CD14-positive monocyte (primary cell): ENCODE measurements at regions not wholly inside any gene's neighbourhood (a gene's known extent, or its start where the extent isn't known, plus 50 kb on each side); places are given as distances from the start of the nearest gene placed in this dataset.

Source experiments
- DNase-seq, 3 donors: peaks; one replicate each; pipeline ENCODE4 v3.0.0-alpha.2; 2011 to 2022
- H2AFZ ChIP-seq: 2 replicates; pipeline ENCODE4 v1.6.0; 2012; ENCODE audit warnings: mild to moderate bottlenecking, low read depth, low read length, inconsistent platforms; ENCODE audit not compliant: insufficient read depth, poor library complexity, severe bottlenecking
- H3K27ac ChIP-seq, 2 donors: 1 replicate in 1 of 2; 2 replicates in 1 of 2; pipeline ENCODE4 v1.5.1; 2012 to 2013; ENCODE audit warnings: low read length in 2 of 2, control low read depth in 1 of 2, inconsistent platforms in 1 of 2, low read depth in 1 of 2, mild to moderate bottlenecking in 1 of 2
- H3K27me3 ChIP-seq, 2 donors: one replicate each; pipeline versions ENCODE4 v1.6.0 to v1.6.1; 2011 to 2013; ENCODE audit warnings: low read length in 2 of 2; ENCODE audit not compliant: control insufficient read depth in 2 of 2, insufficient read depth in 2 of 2
- H3K36me3 ChIP-seq, 2 donors: replicated peaks in 1 of 2; 1 replicate in 1 of 2; 2 replicates in 1 of 2; pipeline versions ENCODE4 v1.5.1 to v1.6.1; 2012 to 2013; ENCODE audit warnings: low read length in 2 of 2, control low read depth in 1 of 2, inconsistent platforms in 1 of 2, mild to moderate bottlenecking in 1 of 2; ENCODE audit not compliant: insufficient read depth in 2 of 2, control insufficient read depth in 1 of 2
- H3K4me1 ChIP-seq, 2 donors: 1 replicate in 1 of 2; 2 replicates in 1 of 2; pipeline versions ENCODE4 v1.5.1 to v1.6.1; 2012 to 2013; ENCODE audit warnings: low read length in 2 of 2, control low read depth in 1 of 2, inconsistent platforms in 1 of 2, mild to moderate bottlenecking in 1 of 2, moderate library complexity in 1 of 2; ENCODE audit not compliant: insufficient read depth in 2 of 2, control insufficient read depth in 1 of 2
- H3K4me2 ChIP-seq: replicated peaks from 2 replicates; pipeline ENCODE3; 2012; ENCODE audit warnings: low read length, moderate library complexity, mild to moderate bottlenecking; ENCODE audit not compliant: poor library complexity, severe bottlenecking; ENCODE audit errors: extremely low read depth
- H3K4me3 ChIP-seq, 3 experiments: fragments of 200-600 bp in 1 of 3; sonication (generic) in 1 of 3; replicated peaks in 1 of 3; 1 replicate in 2 of 3; 2 replicates in 1 of 3; pipeline ENCODE4 v1.5.1; 2011 to 2013; ENCODE audit warnings: low read length in 3 of 3, mild to moderate bottlenecking in 3 of 3, control low read depth in 2 of 3, low read depth in 2 of 3, inconsistent platforms in 1 of 3, moderate library complexity in 1 of 3
- H3K79me2 ChIP-seq: 2 replicates; pipeline ENCODE4 v1.6.0; 2012; ENCODE audit warnings: mild to moderate bottlenecking, control low read depth, inconsistent platforms, low read length, moderate library complexity; ENCODE audit not compliant: insufficient read depth
- H3K9ac ChIP-seq: 2 replicates; pipeline ENCODE4 v1.6.0; 2017; ENCODE audit warnings: low read length, mild to moderate bottlenecking; ENCODE audit not compliant: insufficient read depth, poor library complexity, severe bottlenecking
- H3K9me3 ChIP-seq, 2 donors: replicated peaks in 1 of 2; 1 replicate in 1 of 2; 2 replicates in 1 of 2; pipeline versions ENCODE4 v1.5.1 to v1.6.1; 2012 to 2013; ENCODE audit warnings: low read length in 2 of 2, control low read depth in 1 of 2; ENCODE audit not compliant: control insufficient read depth in 1 of 2, insufficient read depth in 1 of 2
- H4K20me1 ChIP-seq: 2 replicates; pipeline ENCODE4 v1.6.0; 2012; ENCODE audit warnings: mild to moderate bottlenecking, low read length, control low read depth, moderate library complexity; ENCODE audit not compliant: insufficient read depth
- H3K27ac Mint-ChIP-seq, 7 donors: one replicate each; pipeline ENCODE4 v1.8.0; 2020; ENCODE audit warnings: mild to moderate bottlenecking in 7 of 7, mixed read lengths in 7 of 7, moderate library complexity in 6 of 7, inconsistent platforms in 2 of 7
- H3K27me3 Mint-ChIP-seq, 3 donors: one replicate each; pipeline ENCODE4 v1.8.0; 2021 to 2022; ENCODE audit warnings: low read depth in 3 of 3, mild to moderate bottlenecking in 3 of 3, mixed read lengths in 3 of 3, moderate library complexity in 3 of 3, inconsistent platforms in 1 of 3
- H3K36me3 Mint-ChIP-seq, 2 donors: one replicate each; pipeline ENCODE4 v1.8.0; 2020; ENCODE audit warnings: mixed read lengths in 2 of 2, inconsistent platforms in 1 of 2, mild to moderate bottlenecking in 1 of 2
- H3K4me1 Mint-ChIP-seq: one replicate; pipeline ENCODE4 v1.8.0; 2020; ENCODE audit warnings: mild to moderate bottlenecking, mixed read lengths
- H3K4me3 Mint-ChIP-seq, 2 donors: one replicate each; pipeline ENCODE4 v1.8.0; 2020; ENCODE audit warnings: mild to moderate bottlenecking in 2 of 2, mixed read lengths in 2 of 2, moderate library complexity in 1 of 2
- H3K9me3 Mint-ChIP-seq, 7 donors: one replicate each; pipeline ENCODE4 v1.8.0; 2020 to 2022; ENCODE audit warnings: mixed read lengths in 7 of 7, mild to moderate bottlenecking in 6 of 7, moderate library complexity in 6 of 7, inconsistent platforms in 2 of 7
- WGBS: methylation state at CpG from one replicate; pipeline ENCODE4 v1.1.5; 2013; ENCODE audit warnings: missing lambda C conversion rate; ENCODE audit not compliant: insufficient coverage; 5-methylcytosine and 5-hydroxymethylcytosine counted together
- intact Hi-C, 2 donors: fragments of 100-400 bp; cut with micrococcal nuclease; formaldehyde crosslinking; loops; one replicate each; pipeline versions ENCODE4 v1.15.0 to v1.15.1; 2023
- TF ChIP-seq, protein P1 (sequence below): fragments of 200-600 bp; IDR thresholded peaks from one replicate; pipeline ENCODE4 v1.8.0; 2022; ENCODE audit warnings: antibody characterized with exemption, mild to moderate bottlenecking

DNA sequence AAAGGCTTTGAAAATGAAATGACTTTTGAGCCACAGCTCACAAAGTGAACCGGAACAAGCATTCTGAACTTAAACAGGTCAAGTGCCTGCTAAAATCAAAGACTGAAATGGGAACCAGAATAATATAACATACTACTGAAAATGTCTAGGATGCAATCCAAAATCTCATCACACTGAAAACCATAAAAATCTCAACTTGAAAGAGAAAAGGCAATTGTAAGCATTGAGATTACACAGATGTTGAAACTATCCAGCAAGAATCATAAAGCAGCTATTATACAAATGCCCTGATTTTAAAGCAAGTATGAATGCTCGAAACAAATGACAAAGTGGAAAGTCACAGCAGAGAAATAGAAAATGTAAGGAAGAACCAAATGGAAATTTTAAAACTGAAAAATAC is 211.5 kb upstream of the GAS1 start:
- Histone ChIP-seq H3K27me3 (no peaks in the 10 kb centered on the region), H3K4me3 (no peak overlapping the region), H3K27ac (no peak overlapping the region), H3K79me2 (no peaks in the 10 kb centered on the region), H3K36me3 (no peaks in the 10 kb centered on the region), H3K9me3 (no peaks in the 10 kb centered on the region), H3K4me1 (no peaks in the 10 kb centered on the region), H3K4me2 (no peak overlapping the region), H2AFZ (no peak overlapping the region), H3K9ac (no peak overlapping the region), H4K20me1 (no peaks in the 10 kb centered on the region)
- Mint-ChIP-seq H3K4me3 (no peak overlapping the region), H3K9me3 (peaks cover 0 to 5% (median 2%) of the 10 kb centered on the region in 7 donors), H3K4me1 (no peaks in the 10 kb centered on the region), H3K27me3 (peaks cover 0 to 4% (median 3%) of the 10 kb centered on the region in 3 donors), H3K36me3 (no peaks in the 10 kb centered on the region), H3K27ac (no peak overlapping the region)
- no peak for DNase-seq
- intact Hi-C loops: no loop called here
- TF ChIP-seq, protein P1, sequence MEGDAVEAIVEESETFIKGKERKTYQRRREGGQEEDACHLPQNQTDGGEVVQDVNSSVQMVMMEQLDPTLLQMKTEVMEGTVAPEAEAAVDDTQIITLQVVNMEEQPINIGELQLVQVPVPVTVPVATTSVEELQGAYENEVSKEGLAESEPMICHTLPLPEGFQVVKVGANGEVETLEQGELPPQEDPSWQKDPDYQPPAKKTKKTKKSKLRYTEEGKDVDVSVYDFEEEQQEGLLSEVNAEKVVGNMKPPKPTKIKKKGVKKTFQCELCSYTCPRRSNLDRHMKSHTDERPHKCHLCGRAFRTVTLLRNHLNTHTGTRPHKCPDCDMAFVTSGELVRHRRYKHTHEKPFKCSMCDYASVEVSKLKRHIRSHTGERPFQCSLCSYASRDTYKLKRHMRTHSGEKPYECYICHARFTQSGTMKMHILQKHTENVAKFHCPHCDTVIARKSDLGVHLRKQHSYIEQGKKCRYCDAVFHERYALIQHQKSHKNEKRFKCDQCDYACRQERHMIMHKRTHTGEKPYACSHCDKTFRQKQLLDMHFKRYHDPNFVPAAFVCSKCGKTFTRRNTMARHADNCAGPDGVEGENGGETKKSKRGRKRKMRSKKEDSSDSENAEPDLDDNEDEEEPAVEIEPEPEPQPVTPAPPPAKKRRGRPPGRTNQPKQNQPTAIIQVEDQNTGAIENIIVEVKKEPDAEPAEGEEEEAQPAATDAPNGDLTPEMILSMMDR: no peak
- no CpG with 5 or more reads among the region's 2 CpGs for WGBS

DNA sequence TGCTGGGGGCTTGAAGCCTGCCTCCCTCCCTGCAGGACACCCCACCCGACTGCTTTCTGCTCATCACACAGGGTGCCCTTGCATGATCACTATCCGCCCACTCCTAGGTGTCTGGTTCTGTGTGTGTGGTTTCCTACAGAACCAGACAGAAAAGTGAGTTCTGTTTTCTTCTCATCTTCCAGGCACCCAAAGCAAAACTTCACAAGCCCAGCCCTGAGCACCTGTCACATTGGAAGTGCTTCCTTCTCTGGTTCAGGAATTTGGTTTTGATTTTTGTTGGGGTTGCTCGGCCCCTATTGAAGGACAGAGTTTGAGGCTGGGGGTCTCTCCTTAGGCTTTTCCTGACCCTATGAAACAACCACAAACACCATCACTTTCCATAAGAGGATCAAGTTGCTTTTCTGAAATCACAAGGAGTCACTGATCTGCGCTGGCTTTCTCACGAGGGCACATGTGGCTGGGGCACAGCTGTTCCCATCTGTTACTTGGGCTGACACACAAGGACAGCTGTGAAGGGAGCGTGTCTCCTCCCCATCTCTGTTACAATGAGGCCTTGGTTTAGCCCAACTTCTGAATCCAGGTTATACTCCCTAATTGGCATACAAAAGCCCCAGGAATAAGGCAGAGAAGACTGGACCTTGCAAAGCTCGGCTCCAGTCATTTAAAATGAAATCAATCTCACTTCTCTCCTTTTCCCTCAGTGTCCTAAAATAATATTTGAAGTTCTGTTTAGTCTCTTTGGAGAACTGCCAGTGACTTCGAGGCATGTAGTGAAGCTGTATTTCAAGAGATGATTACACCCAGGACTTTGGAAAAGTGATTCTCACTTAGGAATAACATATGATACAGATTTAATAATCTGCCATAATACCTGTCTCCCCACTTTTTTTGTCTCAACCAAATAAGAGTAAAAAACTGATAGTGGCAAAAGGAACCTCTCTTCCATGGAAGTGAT is 213.1 kb upstream of the GAS1 start:
- H2AFZ ChIP-seq: no peak overlapping the region
- H3K9ac ChIP-seq: no peak overlapping the region
- Mint-ChIP-seq H3K36me3 (no peaks in the 10 kb centered on the region), H3K4me1 (no peaks in the 10 kb centered on the region), H3K27ac (no peak overlapping the region), H3K9me3 (peaks cover 0 to 5% (median 2%) of the 10 kb centered on the region in 7 donors), H3K4me3 (no peak overlapping the region), H3K27me3 (peaks cover 0 to 5% (median 0%) of the 10 kb centered on the region in 3 donors)
- no peaks in the 10 kb centered on the region for H3K79me2 ChIP-seq
- H3K36me3 ChIP-seq: no peaks in the 10 kb centered on the region
- H4K20me1 ChIP-seq: no peaks in the 10 kb centered on the region
- TF ChIP-seq, protein P1: no peak
- no peaks in the 10 kb centered on the region for H3K9me3 ChIP-seq
- no peaks in the 10 kb centered on the region for H3K4me1 ChIP-seq
- H3K4me2 ChIP-seq: no peak overlapping the region
- no peak for DNase-seq
- intact Hi-C loops: no loop called here
- no peak overlapping the region for H3K27ac ChIP-seq
- 86% methylated on average over 3 of the region's 8 CpGs for WGBS
- H3K27me3 ChIP-seq: no peaks in the 10 kb centered on the region
- H3K4me3 ChIP-seq: no peak overlapping the region
